ENCODE measurements at regions not wholly inside any gene's neighbourhood (a gene's known extent, or its start where the extent isn't known, plus 50 kb on each side); places are given as distances from the start of the nearest gene placed in this dataset.

GRCh38 chr4:8761824-8762205 lies 109.8 kb downstream of the HMX1 start:
- H3K4me1 ChIP-seq (ENCODE audit: control insufficient read depth in 1 of 2, insufficient read depth in 2 of 2, low read length in 2 of 2): no peaks in the 10 kb centered on the region
- no peak overlapping the region for H2AFZ ChIP-seq (ENCODE audit: insufficient read depth, low read depth, low read length, poor library complexity, severe bottlenecking)
- H3K27me3 Mint-ChIP-seq (ENCODE audit: low read depth in 3 of 3): peaks cover 2 to 6% (median 4%) of the 10 kb centered on the region in 3 donors
- intact Hi-C loops (cut with micrococcal nuclease): no loop called here
- H3K4me3 Mint-ChIP-seq: no peak overlapping the region
- no peaks in the 10 kb centered on the region for H3K36me3 ChIP-seq (replicated peaks in 1 of 2; ENCODE audit: control insufficient read depth in 1 of 2, insufficient read depth in 2 of 2, low read length in 2 of 2)
- H3K27ac Mint-ChIP-seq: no peak overlapping the region
- TF ChIP-seq CTCF (IDR thresholded peaks at IDR 0.05): no peak
- H3K27ac ChIP-seq (ENCODE audit: low read depth in 1 of 2, low read length in 2 of 2): no peak overlapping the region
- H3K79me2 ChIP-seq (ENCODE audit: insufficient read depth, low read length): no peaks in the 10 kb centered on the region
- H3K27me3 ChIP-seq (ENCODE audit: control insufficient read depth in 2 of 2, insufficient read depth in 2 of 2, low read length in 2 of 2): no peaks in the 10 kb centered on the region
- no peaks in the 10 kb centered on the region for H3K9me3 ChIP-seq (replicated peaks in 1 of 2; ENCODE audit: control insufficient read depth in 1 of 2, insufficient read depth in 1 of 2, low read length in 2 of 2)
- 76% methylated on average over 7 of the region's 11 CpGs for WGBS (ENCODE audit: insufficient coverage)
- DNase-seq: no peak
- H3K4me3 ChIP-seq (replicated peaks in 1 of 3; ENCODE audit: low read depth in 2 of 3, low read length in 3 of 3): no peak overlapping the region
- no peaks in the 10 kb centered on the region for H3K9me3 Mint-ChIP-seq
- no peak overlapping the region for H3K4me2 ChIP-seq (replicated peaks; ENCODE audit: extremely low read depth, low read length, poor library complexity, severe bottlenecking)
- H3K36me3 Mint-ChIP-seq: no peaks in the 10 kb centered on the region
- no peaks in the 10 kb centered on the region for H3K4me1 Mint-ChIP-seq
- H4K20me1 ChIP-seq (ENCODE audit: insufficient read depth, low read length): no peaks in the 10 kb centered on the region
- H3K9ac ChIP-seq (ENCODE audit: insufficient read depth, low read length, poor library complexity, severe bottlenecking): no peak overlapping the region

GRCh38 chr4:8761167-8761823 lies 110.3 kb downstream of the HMX1 start:
- Histone ChIP-seq H3K4me3 (replicated peaks in 1 of 3; ENCODE audit: low read depth in 2 of 3, low read length in 3 of 3) (no peak overlapping the region), H2AFZ (ENCODE audit: insufficient read depth, low read depth, low read length, poor library complexity, severe bottlenecking) (no peak overlapping the region), H3K27me3 (ENCODE audit: control insufficient read depth in 2 of 2, insufficient read depth in 2 of 2, low read length in 2 of 2) (no peaks in the 10 kb centered on the region), H3K36me3 (replicated peaks in 1 of 2; ENCODE audit: control insufficient read depth in 1 of 2, insufficient read depth in 2 of 2, low read length in 2 of 2) (no peaks in the 10 kb centered on the region), H3K4me1 (ENCODE audit: control insufficient read depth in 1 of 2, insufficient read depth in 2 of 2, low read length in 2 of 2) (no peaks in the 10 kb centered on the region), H4K20me1 (ENCODE audit: insufficient read depth, low read length) (no peaks in the 10 kb centered on the region), H3K4me2 (replicated peaks; ENCODE audit: extremely low read depth, low read length, poor library complexity, severe bottlenecking) (no peak overlapping the region), H3K9me3 (replicated peaks in 1 of 2; ENCODE audit: control insufficient read depth in 1 of 2, insufficient read depth in 1 of 2, low read length in 2 of 2) (no peaks in the 10 kb centered on the region), H3K27ac (ENCODE audit: low read depth in 1 of 2, low read length in 2 of 2) (no peak overlapping the region), H3K9ac (ENCODE audit: insufficient read depth, low read length, poor library complexity, severe bottlenecking) (no peak overlapping the region), H3K79me2 (ENCODE audit: insufficient read depth, low read length) (no peaks in the 10 kb centered on the region)
- peaks cover 3 to 6% (median 4%) of the 10 kb centered on the region in 3 donors for H3K27me3 Mint-ChIP-seq (ENCODE audit: low read depth in 3 of 3)
- DNase-seq: no peak
- no peaks in the 10 kb centered on the region for H3K9me3 Mint-ChIP-seq
- TF ChIP-seq CTCF (IDR thresholded peaks at IDR 0.05): no peak
- no peaks in the 10 kb centered on the region for H3K4me1 Mint-ChIP-seq
- H3K36me3 Mint-ChIP-seq: no peaks in the 10 kb centered on the region
- no peak overlapping the region for H3K4me3 Mint-ChIP-seq
- intact Hi-C loops (cut with micrococcal nuclease): no loop called here
- WGBS (ENCODE audit: insufficient coverage): 72% methylated on average over 10 of the region's 17 CpGs
- H3K27ac Mint-ChIP-seq: no peak overlapping the region
